ENCODE measurements at regions not wholly inside any gene's neighbourhood (a gene's known extent, or its start where the extent isn't known, plus 50 kb on each side); places are given as distances from the start of the nearest gene placed in this dataset.

DNA sequence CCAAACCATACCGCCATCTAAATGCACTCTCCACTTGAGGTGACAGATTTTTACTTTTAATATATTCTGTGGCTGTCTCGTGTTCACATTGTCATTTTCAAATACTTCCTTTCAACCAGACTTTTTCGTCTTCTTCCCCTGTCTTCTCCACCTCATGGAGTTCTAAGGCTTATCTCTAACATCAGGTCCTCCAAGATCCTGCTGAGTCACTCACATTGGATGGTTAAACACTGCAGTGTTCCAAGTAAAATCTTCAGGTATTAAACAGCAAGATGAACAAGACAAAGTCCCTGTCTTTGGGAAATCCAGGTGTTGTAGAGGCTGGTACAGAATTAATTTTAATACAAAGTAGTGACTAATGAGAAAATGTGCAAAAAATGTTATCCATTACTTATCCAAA, 330.2 kb upstream of the KIF2B start:
- TF ChIP-seq, protein P1, sequence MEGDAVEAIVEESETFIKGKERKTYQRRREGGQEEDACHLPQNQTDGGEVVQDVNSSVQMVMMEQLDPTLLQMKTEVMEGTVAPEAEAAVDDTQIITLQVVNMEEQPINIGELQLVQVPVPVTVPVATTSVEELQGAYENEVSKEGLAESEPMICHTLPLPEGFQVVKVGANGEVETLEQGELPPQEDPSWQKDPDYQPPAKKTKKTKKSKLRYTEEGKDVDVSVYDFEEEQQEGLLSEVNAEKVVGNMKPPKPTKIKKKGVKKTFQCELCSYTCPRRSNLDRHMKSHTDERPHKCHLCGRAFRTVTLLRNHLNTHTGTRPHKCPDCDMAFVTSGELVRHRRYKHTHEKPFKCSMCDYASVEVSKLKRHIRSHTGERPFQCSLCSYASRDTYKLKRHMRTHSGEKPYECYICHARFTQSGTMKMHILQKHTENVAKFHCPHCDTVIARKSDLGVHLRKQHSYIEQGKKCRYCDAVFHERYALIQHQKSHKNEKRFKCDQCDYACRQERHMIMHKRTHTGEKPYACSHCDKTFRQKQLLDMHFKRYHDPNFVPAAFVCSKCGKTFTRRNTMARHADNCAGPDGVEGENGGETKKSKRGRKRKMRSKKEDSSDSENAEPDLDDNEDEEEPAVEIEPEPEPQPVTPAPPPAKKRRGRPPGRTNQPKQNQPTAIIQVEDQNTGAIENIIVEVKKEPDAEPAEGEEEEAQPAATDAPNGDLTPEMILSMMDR (IDR thresholded peaks at IDR 0.05; ENCODE audit: unreplicated experiment): no peak
- no peak for DNase-seq (ENCODE audit: low spot score in 2 of 2, unreplicated experiment in 2 of 2)
- Mint-ChIP-seq H3K36me3 (no peaks in the 10 kb centered on the region), H3K9me3 (peaks cover 11% of the 10 kb centered on the region), H3K27me3 (ENCODE audit: low read depth) (no peaks in the 10 kb centered on the region), H3K27ac (no peak overlapping the region), H3K4me3 (no peak overlapping the region), H3K4me1 (no peaks in the 10 kb centered on the region)

DNA sequence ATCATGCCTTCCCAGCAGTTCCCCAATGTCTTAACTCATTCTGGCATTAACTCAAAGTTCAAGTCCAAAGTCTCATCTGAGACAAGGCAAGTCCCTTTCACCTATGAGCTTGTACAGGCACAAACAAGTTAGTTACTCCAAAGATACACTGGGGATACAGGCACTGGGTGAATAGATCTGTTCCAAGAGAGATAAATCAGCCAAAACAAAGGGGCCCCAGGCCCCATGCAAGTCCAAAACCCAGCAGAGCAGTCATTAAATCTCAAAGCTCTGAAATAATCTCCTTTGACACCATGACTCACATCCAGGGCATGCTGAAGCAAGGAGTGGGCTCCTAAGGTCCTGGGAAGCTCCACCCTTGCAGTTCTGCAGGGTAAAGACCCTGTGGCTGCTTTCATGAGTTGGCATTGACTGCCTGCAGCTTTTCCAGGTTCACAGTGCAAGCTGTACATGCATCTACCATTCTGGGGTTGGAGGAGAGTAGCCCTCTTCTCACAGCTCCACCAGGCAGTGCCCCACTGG, 332.2 kb upstream of the KIF2B start:
- H3K36me3 Mint-ChIP-seq: no peaks in the 10 kb centered on the region
- H3K9me3 Mint-ChIP-seq: peaks cover 11% of the 10 kb centered on the region
- H3K27me3 Mint-ChIP-seq (ENCODE audit: low read depth): no peaks in the 10 kb centered on the region
- DNase-seq (ENCODE audit: low spot score in 2 of 2, unreplicated experiment in 2 of 2): no peak
- H3K4me1 Mint-ChIP-seq: no peaks in the 10 kb centered on the region
- no peak overlapping the region for H3K4me3 Mint-ChIP-seq
- no peak overlapping the region for H3K27ac Mint-ChIP-seq
- TF ChIP-seq, protein P1 (IDR thresholded peaks at IDR 0.05; ENCODE audit: unreplicated experiment): no peak

DNA sequence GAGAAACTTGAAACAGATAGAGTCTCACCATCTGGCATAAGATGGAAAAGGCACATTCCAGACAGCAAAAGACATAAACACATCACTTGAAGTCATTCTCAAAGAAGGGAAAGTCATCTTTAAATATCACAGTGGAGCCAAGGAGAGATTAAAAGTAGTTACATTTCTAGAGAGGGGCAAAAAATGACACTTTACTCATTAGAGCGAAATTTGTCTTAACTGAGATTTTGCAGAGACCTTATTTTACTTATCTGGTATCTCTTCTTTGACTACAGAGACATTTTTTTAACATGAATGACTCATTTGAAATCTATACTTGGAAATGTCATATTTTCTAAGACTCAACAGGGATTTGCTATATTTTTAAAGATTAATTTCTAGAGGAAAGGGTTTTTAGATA, 339.0 kb upstream of the KIF2B start:
- Mint-ChIP-seq H3K36me3 (no peaks in the 10 kb centered on the region), H3K27ac (no peak overlapping the region), H3K27me3 (ENCODE audit: low read depth) (no peaks in the 10 kb centered on the region), H3K4me1 (peaks cover 7% of the 10 kb centered on the region), H3K4me3 (no peak overlapping the region), H3K9me3 (peaks cover 14% of the 10 kb centered on the region)
- no peak for DNase-seq (ENCODE audit: low spot score in 2 of 2, unreplicated experiment in 2 of 2)
- TF ChIP-seq, protein P1 (IDR thresholded peaks at IDR 0.05; ENCODE audit: unreplicated experiment): no peak

- Mint-ChIP-seq H3K36me3 (no peaks in the 10 kb centered on the region), H3K4me3 (no peak overlapping the region), H3K27me3 (ENCODE audit: low read depth) (no peaks in the 10 kb centered on the region), H3K9me3 (peaks cover 14% of the 10 kb centered on the region), H3K27ac (no peak overlapping the region), H3K4me1 (peaks cover 2% of the 10 kb centered on the region)
- TF ChIP-seq, protein P1 (IDR thresholded peaks at IDR 0.05; ENCODE audit: unreplicated experiment): no peak
- DNase-seq (ENCODE audit: low spot score in 2 of 2, unreplicated experiment in 2 of 2): no peak
Measured at GRCh38 chr17:53475002-53475401, 347.7 kb upstream of the KIF2B start.

- DNase-seq (ENCODE audit: low spot score in 2 of 2, unreplicated experiment in 2 of 2): no peak
- Mint-ChIP-seq H3K36me3 (no peaks in the 10 kb centered on the region), H3K9me3 (peaks cover 21% of the 10 kb centered on the region), H3K4me3 (no peak overlapping the region), H3K27me3 (ENCODE audit: low read depth) (no peaks in the 10 kb centered on the region), H3K27ac (no peak overlapping the region), H3K4me1 (peaks cover 2% of the 10 kb centered on the region)
- TF ChIP-seq, protein P1 (IDR thresholded peaks at IDR 0.05; ENCODE audit: unreplicated experiment): no peak
Measured at GRCh38 chr17:53472586-53472985, 350.1 kb upstream of the KIF2B start.

DNA sequence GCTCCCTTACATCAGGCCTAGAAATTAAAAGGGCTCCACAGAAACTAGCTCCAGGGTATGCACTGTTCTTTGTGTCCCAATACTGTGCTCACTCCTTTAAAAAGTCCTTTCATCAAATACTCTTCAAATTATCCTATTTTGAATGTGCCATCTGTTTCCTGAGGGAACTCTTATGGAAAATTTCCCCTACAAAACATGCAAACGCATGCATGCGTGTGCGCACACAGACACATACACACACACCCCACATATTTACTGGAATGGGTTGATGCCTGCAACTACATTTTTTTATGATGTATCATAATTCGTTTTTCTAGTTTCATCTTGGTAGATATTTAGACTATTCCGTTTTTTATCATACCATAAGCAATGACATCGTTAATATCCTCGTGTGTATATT, 351.2 kb upstream of the KIF2B start:
- Mint-ChIP-seq H3K27ac (no peak overlapping the region), H3K4me1 (peaks cover 8% of the 10 kb centered on the region)

More for the DNA sequence above, 351.2 kb upstream of the KIF2B start:
- H3K36me3 Mint-ChIP-seq: no peaks in the 10 kb centered on the region
- TF ChIP-seq, protein P1 (IDR thresholded peaks at IDR 0.05; ENCODE audit: unreplicated experiment): no peak
- no peak for DNase-seq (ENCODE audit: low spot score in 2 of 2, unreplicated experiment in 2 of 2)
- no peaks in the 10 kb centered on the region for H3K27me3 Mint-ChIP-seq (ENCODE audit: low read depth)
- no peak overlapping the region for H3K4me3 Mint-ChIP-seq
- peaks cover 17% of the 10 kb centered on the region for H3K9me3 Mint-ChIP-seq

Measured in mesothelial cell of epicardium (in vitro differentiated cells).